ENCODE measurements at regions not wholly inside any gene's neighbourhood (a gene's known extent, or its start where the extent isn't known, plus 50 kb on each side); places are given as distances from the start of the nearest gene placed in this dataset.
"Not testable (repeated sequence)": the region's sequence is repeated elsewhere in the genome, so short reads cannot be mapped to it uniquely, and the experiment has no call there.

DNA sequence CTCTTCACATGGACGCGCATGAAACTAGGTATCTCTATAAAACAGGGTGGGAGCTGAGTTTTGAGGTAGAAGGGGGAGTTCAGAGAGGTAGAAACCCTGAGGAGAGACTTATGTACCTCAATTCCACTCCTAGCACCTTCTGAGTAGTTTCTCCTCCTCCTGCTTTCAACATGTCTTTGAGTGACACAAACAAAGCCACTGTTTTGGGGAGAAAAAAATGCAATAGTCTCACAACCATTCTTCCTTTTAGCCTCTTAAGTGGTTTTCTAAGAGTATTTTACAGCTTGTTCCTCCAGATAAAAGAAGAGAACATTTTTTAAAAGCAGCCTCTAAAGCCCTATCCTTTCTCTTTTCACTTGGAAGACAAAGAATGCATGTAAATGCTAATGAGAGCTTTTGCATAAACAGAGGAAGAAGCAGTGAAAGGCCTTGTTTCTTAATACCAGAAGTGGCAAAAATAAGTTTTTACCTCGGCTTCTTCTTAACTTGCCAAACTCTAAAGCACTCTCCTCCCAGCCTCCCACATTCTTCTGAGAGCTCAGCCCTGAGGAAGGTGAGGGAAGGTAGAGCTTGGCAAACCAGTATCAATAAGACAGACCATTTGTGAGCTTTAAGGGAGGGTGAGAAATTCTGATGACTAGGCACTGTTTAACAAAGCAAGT, 1304.4 kb upstream of the ACVR2A start:
- POLR2A ChIA-PET: no interaction called here
- Histone ChIP-seq H3K4me3 (ENCODE audit: low read depth in 2 of 2, low read length in 2 of 2) (no peak overlapping the region), H3K27me3 (ENCODE audit: control insufficient read depth, insufficient read depth, low read length) (no peaks in the 10 kb centered on the region), H3K9me3 (ENCODE audit: control insufficient read depth, insufficient read depth, low read depth, low read length) (no peaks in the 10 kb centered on the region), H3K36me3 (ENCODE audit: control insufficient read depth, insufficient read depth, low read length) (no peaks in the 10 kb centered on the region), H3K27ac (ENCODE audit: low read length) (no peak overlapping the region), H3K4me1 (ENCODE audit: control insufficient read depth, insufficient read depth, low read length) (no peaks in the 10 kb centered on the region)
- no peak for DNase-seq (ENCODE audit: low read depth, low spot score)
- in situ Hi-C loops (cut with HindIII; ENCODE audit: low pct_unique_long_range_greater_than_20kb, low sequenced_read_pairs) (no loop called here), intact Hi-C loops (cut with micrococcal nuclease; ENCODE audit: unreplicated experiment) (no loop called here)
- CTCF ChIA-PET: interaction anchor here (0.6 kb wide), 1 partner anchor 79 kb away, joined by 3 read pairs; no protein-coding TSS in a partner anchor
- no peak for ATAC-seq
- no peak for TF ChIP-seq POLR2AphosphoS5 (IDR thresholded peaks at IDR 0.05; ENCODE audit: low read depth, low read length)
- TF ChIP-seq, protein P1, sequence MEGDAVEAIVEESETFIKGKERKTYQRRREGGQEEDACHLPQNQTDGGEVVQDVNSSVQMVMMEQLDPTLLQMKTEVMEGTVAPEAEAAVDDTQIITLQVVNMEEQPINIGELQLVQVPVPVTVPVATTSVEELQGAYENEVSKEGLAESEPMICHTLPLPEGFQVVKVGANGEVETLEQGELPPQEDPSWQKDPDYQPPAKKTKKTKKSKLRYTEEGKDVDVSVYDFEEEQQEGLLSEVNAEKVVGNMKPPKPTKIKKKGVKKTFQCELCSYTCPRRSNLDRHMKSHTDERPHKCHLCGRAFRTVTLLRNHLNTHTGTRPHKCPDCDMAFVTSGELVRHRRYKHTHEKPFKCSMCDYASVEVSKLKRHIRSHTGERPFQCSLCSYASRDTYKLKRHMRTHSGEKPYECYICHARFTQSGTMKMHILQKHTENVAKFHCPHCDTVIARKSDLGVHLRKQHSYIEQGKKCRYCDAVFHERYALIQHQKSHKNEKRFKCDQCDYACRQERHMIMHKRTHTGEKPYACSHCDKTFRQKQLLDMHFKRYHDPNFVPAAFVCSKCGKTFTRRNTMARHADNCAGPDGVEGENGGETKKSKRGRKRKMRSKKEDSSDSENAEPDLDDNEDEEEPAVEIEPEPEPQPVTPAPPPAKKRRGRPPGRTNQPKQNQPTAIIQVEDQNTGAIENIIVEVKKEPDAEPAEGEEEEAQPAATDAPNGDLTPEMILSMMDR (IDR thresholded peaks at IDR 0.05): no peak
- no peak for TF ChIP-seq SIN3A (IDR thresholded peaks at IDR 0.05; ENCODE audit: borderline replicate concordance, insufficient read depth, low read depth, low read length)
- TF ChIP-seq, protein P2, sequence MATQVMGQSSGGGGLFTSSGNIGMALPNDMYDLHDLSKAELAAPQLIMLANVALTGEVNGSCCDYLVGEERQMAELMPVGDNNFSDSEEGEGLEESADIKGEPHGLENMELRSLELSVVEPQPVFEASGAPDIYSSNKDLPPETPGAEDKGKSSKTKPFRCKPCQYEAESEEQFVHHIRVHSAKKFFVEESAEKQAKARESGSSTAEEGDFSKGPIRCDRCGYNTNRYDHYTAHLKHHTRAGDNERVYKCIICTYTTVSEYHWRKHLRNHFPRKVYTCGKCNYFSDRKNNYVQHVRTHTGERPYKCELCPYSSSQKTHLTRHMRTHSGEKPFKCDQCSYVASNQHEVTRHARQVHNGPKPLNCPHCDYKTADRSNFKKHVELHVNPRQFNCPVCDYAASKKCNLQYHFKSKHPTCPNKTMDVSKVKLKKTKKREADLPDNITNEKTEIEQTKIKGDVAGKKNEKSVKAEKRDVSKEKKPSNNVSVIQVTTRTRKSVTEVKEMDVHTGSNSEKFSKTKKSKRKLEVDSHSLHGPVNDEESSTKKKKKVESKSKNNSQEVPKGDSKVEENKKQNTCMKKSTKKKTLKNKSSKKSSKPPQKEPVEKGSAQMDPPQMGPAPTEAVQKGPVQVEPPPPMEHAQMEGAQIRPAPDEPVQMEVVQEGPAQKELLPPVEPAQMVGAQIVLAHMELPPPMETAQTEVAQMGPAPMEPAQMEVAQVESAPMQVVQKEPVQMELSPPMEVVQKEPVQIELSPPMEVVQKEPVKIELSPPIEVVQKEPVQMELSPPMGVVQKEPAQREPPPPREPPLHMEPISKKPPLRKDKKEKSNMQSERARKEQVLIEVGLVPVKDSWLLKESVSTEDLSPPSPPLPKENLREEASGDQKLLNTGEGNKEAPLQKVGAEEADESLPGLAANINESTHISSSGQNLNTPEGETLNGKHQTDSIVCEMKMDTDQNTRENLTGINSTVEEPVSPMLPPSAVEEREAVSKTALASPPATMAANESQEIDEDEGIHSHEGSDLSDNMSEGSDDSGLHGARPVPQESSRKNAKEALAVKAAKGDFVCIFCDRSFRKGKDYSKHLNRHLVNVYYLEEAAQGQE (IDR thresholded peaks at IDR 0.05; ENCODE audit: insufficient read depth in 1 of 2, low read depth in 2 of 2, low read length in 1 of 2): no peak
- no peak for TF ChIP-seq TCF7L2 (IDR thresholded peaks at IDR 0.05; ENCODE audit: low read depth, low read length)
- no TSS peak for BruUV-seq (replicated peaks)

DNA sequence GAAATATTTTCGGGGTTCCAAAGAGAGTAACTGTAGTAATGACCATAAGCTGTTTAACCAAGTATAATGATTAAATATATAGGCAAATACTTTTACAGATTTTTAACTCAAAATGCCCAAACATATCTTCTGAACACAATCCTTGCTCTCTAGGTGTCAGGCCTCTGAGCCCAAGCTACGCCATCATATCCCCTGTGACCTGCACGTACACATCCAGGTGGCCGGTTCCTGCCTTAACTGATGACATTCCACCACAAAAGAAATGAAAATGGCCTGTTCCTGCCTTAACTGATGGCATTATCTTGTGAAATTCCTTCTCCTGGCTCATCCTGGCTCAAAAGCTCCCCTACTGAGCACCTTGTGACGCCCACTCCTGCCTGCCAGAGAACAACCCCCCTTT, 1305.1 kb upstream of the ACVR2A start:
- DNase-seq (ENCODE audit: low read depth, low spot score); H3K4me1 ChIP-seq (ENCODE audit: control insufficient read depth, insufficient read depth, low read length); intact Hi-C loops (cut with micrococcal nuclease; ENCODE audit: unreplicated experiment); BruUV-seq (replicated peaks); H3K36me3 ChIP-seq (ENCODE audit: control insufficient read depth, insufficient read depth, low read length); CTCF ChIA-PET; H3K27ac ChIP-seq (ENCODE audit: low read length); H3K27me3 ChIP-seq (ENCODE audit: control insufficient read depth, insufficient read depth, low read length); H3K9me3 ChIP-seq (ENCODE audit: control insufficient read depth, insufficient read depth, low read depth, low read length); POLR2A ChIA-PET; in situ Hi-C loops (cut with HindIII; ENCODE audit: low pct_unique_long_range_greater_than_20kb, low sequenced_read_pairs); H3K4me3 ChIP-seq (ENCODE audit: low read depth in 2 of 2, low read length in 2 of 2); ATAC-seq: not testable (repeated sequence)

GRCh38 chr2:146537477-146537876, 1307.4 kb upstream of the ACVR2A start:
- BruUV-seq (replicated peaks): no TSS peak
- intact Hi-C loops (cut with micrococcal nuclease; ENCODE audit: unreplicated experiment) (no loop called here), in situ Hi-C loops (cut with HindIII; ENCODE audit: low pct_unique_long_range_greater_than_20kb, low sequenced_read_pairs) (no loop called here)
- Histone ChIP-seq H3K36me3 (ENCODE audit: control insufficient read depth, insufficient read depth, low read length) (no peaks in the 10 kb centered on the region), H3K27ac (ENCODE audit: low read length) (no peak overlapping the region), H3K4me3 (ENCODE audit: low read depth in 2 of 2, low read length in 2 of 2) (no peak overlapping the region), H3K27me3 (ENCODE audit: control insufficient read depth, insufficient read depth, low read length) (no peaks in the 10 kb centered on the region), H3K4me1 (ENCODE audit: control insufficient read depth, insufficient read depth, low read length) (no peaks in the 10 kb centered on the region), H3K9me3 (ENCODE audit: control insufficient read depth, insufficient read depth, low read depth, low read length) (no peaks in the 10 kb centered on the region)
- TF ChIP-seq, protein P1 (IDR thresholded peaks at IDR 0.05): no peak
- TF ChIP-seq TCF7L2 (IDR thresholded peaks at IDR 0.05; ENCODE audit: low read depth, low read length): no peak
- ChIA-PET CTCF (no interaction called here), POLR2A (no interaction called here)
- ATAC-seq (no peak), DNase-seq (ENCODE audit: low read depth, low spot score) (no peak)
